GM21515 (cell line): ENCODE measurements at regions not wholly inside any gene's neighbourhood (a gene's known extent, or its start where the extent isn't known, plus 50 kb on each side); places are given as distances from the start of the nearest gene placed in this dataset.
"Not testable (repeated sequence)": the region's sequence is repeated elsewhere in the genome, so short reads cannot be mapped to it uniquely, and the experiment has no call there.

Experiments used
- ATAC-seq: cut with Tn5 transposase; IDR thresholded peaks from one replicate; pipeline ENCODE4 v1.9.1; 2021; ENCODE audit not compliant: unreplicated experiment

DNA sequence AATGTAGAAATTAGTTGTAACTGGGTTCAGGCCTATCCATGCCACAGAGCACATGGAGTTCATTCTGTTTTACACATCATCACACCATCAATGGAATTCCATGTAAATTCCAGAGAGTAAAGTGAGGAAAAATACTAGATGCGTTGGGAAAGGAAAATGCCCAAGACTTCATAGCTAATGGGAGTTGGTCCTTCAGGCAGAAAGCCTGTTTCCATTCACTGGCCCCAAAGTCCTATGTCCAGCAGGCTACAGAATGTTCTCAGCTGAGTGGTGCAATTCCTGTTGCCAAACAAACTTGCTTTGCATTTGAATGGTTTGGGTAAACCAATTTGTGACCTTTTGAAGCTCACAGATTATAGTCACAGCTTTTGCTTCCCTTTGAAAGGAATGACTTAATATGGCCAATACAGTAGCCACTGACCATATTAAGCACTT, 164.6 kb upstream of the PFN2 start:
- ATAC-seq, result no peak

DNA sequence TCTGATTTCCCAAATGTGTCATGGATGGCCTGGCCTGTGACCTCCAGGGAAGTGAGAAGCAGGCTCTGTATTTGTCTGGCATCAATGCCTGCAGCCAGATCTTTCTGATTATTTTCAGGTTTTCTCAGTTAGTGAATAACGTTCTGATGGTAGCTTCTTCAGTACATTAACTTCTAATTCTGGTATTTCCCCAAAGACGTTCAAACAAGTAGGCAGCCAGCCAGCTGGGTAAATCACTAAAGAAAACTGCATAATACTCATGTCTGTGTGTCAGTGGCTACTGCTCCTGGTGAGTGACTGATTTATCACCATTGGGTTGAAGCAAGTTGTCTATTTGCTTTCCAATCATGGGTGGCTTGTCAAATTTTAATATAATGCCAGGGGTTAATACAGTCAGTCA, 162.6 kb upstream of the PFN2 start:
- ATAC-seq, result no peak

- ATAC-seq, result no peak
Measured at GRCh38 chr3:150132101-150132749, 161.5 kb upstream of the PFN2 start.

DNA sequence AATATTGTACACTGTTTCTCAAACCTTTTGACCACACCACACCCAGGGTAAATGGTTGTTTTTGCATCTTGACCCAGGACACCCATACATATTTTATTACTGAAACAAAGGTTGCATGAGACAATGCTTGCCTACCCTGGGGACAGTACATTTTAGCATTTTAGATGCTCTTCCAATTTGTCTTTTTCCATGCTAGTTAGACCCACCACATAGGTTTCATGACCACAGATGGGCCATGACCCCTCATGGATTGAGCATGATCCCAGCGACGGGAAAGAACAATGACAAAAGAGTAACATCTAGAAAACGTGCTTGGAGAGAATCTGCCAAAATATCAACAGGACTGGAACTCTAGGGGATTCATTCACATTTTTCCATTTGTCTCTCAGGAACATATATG, 161.0 kb upstream of the PFN2 start:
- no peak for ATAC-seq

DNA sequence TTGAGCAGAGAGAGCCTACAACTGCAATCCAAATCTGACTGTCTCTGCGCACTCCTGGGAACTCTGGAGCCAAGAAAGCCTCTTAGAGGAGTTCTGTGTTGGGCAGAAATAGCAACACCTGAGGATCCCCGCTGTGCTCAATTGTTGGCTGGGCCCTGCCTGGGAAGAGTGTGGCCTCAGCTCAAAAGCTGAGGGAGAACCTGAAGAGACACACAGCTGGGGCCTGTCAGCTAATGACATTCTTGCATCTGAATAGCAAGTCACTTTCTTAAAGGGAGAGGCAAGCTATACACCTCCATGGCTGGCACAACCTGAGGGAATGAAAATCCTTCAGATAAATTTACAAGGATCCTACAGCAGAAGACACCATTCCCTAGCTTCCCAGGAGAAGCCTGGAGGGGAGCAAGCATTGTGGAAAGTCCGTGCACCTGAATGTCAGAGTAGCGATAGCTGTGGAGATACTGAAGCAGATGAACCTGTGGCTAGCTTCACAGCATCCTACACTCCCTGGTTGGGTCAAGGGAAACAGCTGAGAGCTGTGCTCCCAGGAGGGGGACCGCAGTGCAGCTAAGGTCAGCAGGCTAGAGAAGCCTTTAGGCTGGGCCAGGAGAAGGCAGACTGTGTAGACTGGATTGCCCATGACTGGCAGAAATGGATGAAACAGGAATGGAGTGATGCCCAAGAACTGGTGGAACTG, 159.9 kb upstream of the PFN2 start:
- ATAC-seq, result no peak

- ATAC-seq, result no peak
Measured at GRCh38 chr3:150129166-150129565, 158.5 kb upstream of the PFN2 start.

DNA sequence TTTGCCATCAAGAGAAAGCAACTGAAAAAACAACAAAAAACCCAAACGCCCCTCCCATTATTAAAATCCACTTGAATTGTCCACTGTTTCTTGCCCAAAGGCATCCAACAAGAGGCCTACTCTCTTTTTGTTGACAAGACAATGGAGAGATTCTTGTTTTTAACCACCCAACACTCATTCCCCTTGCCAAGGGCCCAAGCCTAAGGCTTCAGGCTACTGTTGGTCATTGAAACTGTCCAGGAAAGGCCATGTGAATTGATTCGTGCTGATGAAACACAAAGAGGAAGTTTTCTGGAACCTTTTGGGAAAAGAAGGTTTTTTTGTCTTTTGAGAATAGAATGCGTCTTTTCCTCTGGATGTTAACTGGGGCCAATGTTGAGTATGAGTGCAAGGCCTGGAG, 157.4 kb upstream of the PFN2 start:
- no peak for ATAC-seq

DNA sequence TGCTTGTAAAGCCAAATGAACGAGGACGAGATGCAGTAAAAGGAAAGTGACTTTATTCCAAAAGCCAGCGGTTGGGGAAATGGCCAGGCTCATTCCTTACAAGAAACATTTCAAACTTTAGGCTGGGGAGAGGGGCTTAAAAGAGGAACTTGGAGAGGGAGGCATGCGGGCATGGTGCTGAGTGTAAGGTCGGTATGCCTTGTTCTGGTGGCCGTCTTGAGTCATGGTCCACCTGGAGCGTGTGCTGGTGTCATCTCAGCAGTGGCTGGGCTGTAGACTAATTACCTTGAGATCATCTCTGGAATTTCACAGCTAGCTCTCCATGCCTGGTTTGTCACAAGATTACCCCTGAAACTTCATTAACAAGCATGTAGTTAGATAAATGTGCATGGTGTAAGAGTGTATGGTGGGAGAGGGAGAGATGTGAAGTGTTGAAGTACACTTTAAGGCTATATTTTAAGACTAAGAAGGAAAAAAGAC, 156.4 kb upstream of the PFN2 start:
- ATAC-seq, result no peak

GRCh38 chr3:150124142-150124541, 153.4 kb upstream of the PFN2 start:
- ATAC-seq, result no peak

DNA sequence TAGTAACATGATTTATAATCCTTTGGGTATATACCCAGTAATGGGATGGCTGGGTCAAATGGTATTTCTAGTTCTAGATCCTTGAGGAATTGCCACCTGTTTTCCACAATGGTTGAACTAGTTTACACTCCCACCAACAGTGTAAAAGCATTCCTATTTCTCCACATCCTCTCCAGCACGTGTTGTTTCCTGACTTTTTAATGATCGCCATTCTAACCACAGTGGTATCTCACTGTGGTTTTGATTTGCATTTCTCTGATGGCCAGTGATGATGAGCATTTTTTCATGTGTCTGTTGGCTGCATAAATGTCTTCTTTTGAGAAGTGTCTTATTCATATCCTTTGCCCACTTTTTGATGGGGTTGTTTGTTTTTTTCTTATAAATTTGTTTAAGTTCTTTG, 152.6 kb upstream of the PFN2 start:
- ATAC-seq, result not testable (repeated sequence)

DNA sequence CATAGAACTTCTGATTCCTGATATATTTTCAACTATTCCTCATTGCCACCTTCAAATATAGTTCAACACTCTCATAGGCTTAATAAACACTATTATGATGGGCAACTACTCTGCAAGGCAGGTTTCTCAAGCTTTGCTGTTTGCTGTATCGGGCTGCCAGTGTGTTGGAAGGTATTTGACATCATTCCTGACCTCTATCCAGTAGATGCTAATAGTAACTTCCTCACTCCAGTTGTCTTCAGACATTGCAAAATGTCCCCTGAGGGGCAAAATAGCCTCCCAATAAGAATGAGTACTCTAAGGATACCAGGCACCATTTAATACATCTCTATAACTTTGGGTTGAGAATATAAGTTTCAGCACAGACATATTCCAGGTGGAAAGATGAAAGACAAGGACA, 147.5 kb upstream of the PFN2 start:
- ATAC-seq, result no peak

- ATAC-seq, result no peak
Measured at GRCh38 chr3:150117076-150117475, 146.4 kb upstream of the PFN2 start.

DNA sequence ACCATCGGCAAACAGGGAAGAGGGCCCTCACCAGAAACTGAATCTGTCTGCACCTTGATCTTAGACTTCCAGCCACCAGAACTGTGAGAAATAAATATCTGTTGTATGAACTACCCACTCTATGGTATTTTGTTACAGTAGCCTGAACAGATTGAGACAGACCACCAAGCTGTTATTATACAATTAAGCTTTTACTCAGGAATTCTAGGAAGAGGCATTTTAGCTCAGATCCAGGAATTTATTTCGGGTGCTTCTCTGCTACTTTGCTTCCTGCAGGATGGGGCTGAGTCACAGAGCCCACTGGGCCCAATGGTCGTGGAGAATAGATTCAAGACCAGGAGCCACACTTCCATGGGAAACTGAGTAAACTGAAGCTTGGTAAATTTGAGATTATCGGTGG, 145.5 kb upstream of the PFN2 start:
- no peak for ATAC-seq

DNA sequence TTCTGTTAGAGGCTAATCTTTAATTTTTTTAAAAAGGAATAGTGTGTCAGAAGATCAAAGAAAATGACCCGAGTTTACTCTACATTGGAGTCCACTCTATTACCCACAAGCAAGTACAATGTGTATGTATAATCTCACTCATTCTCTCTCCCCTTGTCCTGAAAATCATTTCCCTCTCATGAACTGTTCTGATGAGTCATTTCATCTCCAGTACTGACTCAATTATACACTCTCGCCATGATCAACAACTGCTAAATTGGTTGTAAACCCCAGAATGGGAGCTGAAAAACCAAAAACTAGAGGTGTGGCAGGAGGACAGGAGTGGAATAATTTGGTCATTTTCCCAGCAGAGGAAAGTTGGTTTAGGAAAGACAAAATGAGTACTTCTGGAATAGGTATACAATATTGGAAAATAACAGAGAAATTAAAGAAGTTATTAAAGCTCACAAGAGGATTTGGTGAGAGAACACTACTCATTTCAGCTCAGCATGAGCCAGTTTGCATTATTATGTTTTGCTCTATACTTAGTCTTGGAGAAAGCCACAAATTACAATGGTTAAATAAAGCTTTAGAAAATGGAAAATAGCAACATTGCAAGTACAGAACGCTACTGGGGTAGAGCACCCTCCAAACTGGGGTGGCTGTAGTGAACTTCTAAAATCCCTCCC, 144.3 kb upstream of the PFN2 start:
- peak; percentile 80 for ATAC-seq

- ATAC-seq, result no peak
Measured at GRCh38 chr3:150114273-150114672, 143.6 kb upstream of the PFN2 start.

DNA sequence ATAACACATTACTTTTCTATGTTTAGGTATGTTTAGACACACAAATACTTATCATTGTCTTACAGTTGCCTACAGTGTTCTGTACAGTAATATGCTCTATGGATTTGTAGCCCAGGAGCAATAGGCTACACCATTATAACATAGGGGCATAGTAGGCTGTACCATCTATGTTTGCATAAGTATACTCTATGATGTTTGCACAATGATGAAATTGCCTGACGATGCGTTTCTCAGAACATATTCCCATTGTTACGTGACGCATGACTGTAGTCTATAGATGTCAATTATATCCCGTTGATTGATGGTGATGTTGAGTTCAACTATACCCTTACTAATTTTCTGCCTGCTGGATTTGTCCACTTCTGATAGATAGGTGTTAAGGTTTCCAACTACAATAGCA, 139.4 kb upstream of the PFN2 start:
- no peak for ATAC-seq

- no peak for ATAC-seq
Measured at GRCh38 chr3:150107429-150108175, 136.9 kb upstream of the PFN2 start.

GRCh38 chr3:150106740-150107428, 136.2 kb upstream of the PFN2 start:
- ATAC-seq, result no peak

DNA sequence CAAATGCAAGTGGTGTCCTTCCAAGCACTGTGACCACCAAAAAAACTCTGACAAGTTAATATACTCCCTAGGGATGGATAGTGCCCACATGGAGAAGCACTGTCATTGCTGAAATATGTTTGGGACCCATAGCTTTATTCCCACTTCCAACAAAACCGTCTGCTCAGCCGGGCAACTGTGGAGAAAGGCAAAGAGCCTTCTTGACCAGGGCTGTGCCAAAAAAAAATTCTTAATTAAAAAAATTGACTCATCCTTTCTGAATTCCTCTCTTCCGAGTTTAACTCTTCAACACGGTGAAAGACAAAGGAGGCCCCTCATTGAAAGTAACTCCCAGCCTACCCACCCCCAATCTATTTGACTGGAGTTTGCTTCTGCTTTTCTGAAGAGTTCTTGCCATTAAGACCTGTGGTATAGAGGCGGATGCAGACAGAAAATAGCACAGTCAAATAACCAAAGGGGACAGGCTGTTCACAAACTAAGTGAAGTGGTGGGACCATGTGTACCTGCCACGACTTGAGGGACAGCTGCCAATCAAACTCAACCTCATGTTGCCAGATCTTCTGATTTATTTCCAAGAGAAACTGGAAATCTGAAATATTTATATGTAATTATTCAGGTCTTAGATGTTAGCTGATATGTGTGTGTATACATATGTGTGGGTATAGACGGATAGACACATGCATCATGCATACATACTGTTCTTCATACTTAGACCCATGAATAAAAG, 135.4 kb upstream of the PFN2 start:
- ATAC-seq, result no peak

GRCh38 chr3:150105025-150105424, 134.3 kb upstream of the PFN2 start:
- no peak for ATAC-seq
